ENCODE measurements at regions not wholly inside any gene's neighbourhood (a gene's known extent, or its start where the extent isn't known, plus 50 kb on each side); places are given as distances from the start of the nearest gene placed in this dataset.

- TF ChIP-seq CTCF (IDR thresholded peaks at IDR 0.05; ENCODE audit: poor library complexity): no peak
- TF ChIP-seq EZH2phosphoT487 (IDR thresholded peaks at IDR 0.05; ENCODE audit: low read depth, severe bottlenecking, unreplicated experiment): no peak
These were observed 213.0 kb downstream of the FOXO1 start for GRCh38 chr13:40453351-40454021.
